Heart left ventricle (tissue), 13 donors: ENCODE measurements at regions not wholly inside any gene's neighbourhood (a gene's known extent, or its start where the extent isn't known, plus 50 kb on each side); places are given as distances from the start of the nearest gene placed in this dataset.

Source experiments
- POLR2A ChIP-seq, 2 donors: fragments of 450-650 bp; IDR thresholded peaks; one replicate each; pipeline ENCODE4 v1.6.1; 2017; ENCODE audit warnings: antibody characterized with exemption in 2 of 2, mild to moderate bottlenecking in 2 of 2, moderate library complexity in 2 of 2
- TF ChIP-seq, protein P1 (sequence below), 12 donors: fragments of 200-600 bp; sonication (generic) in 4 of 12; IDR thresholded peaks; one replicate each; pipeline versions ENCODE4 v1.5.0 to v1.8.0; 2018 to 2022; ENCODE audit warnings: antibody characterized with exemption in 12 of 12, mild to moderate bottlenecking in 5 of 12
- donor health status: ischemic (EF 13 %, LVEDD 7.1; RV severe dilation, severe dysfunction).
- donor health status: DM: no; HTN: yes; CAD: no.
- donor health status: DM: no; HTN: no; CAD: no.
- donor health status: ischemic (EF 25% LVEDD 6.9; RV normal size, moderate dysfunction).
- donor health status: ischemic (EF 25% LVEDD 5.7; RV mildly dilated, moderate dysfunction).
- donor health status: ischemic (EF 35%, LVEDD 5.7; RV mildly dilated, moderate dysfunction).
- donor health status: nonischemic (EF 11% LVEDD 7.7; RV severe dilation, severe dysfunction).
- donor health status: DM: yes; HTN: yes; CAD: no.
- donor health status: PGD.
- donor health status: ischemic (EF 29% LVEDD 5.4; RV normal size, mild dysfunction).
- donor health status: nonischemic (EF 23%, LVEDD 6.1; RV moderate dilation, normal function).

- TF ChIP-seq, protein P1, sequence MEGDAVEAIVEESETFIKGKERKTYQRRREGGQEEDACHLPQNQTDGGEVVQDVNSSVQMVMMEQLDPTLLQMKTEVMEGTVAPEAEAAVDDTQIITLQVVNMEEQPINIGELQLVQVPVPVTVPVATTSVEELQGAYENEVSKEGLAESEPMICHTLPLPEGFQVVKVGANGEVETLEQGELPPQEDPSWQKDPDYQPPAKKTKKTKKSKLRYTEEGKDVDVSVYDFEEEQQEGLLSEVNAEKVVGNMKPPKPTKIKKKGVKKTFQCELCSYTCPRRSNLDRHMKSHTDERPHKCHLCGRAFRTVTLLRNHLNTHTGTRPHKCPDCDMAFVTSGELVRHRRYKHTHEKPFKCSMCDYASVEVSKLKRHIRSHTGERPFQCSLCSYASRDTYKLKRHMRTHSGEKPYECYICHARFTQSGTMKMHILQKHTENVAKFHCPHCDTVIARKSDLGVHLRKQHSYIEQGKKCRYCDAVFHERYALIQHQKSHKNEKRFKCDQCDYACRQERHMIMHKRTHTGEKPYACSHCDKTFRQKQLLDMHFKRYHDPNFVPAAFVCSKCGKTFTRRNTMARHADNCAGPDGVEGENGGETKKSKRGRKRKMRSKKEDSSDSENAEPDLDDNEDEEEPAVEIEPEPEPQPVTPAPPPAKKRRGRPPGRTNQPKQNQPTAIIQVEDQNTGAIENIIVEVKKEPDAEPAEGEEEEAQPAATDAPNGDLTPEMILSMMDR (IDR thresholded peaks at IDR 0.05) = no peak
- TF ChIP-seq POLR2A (IDR thresholded peaks at IDR 0.05) = no peak
Observed at GRCh38 chr9:99369327-99369722, 147.2 kb downstream of the SEC61B start.
